ENCODE measurements at regions not wholly inside any gene's neighbourhood (a gene's known extent, or its start where the extent isn't known, plus 50 kb on each side); places are given as distances from the start of the nearest gene placed in this dataset.

DNA sequence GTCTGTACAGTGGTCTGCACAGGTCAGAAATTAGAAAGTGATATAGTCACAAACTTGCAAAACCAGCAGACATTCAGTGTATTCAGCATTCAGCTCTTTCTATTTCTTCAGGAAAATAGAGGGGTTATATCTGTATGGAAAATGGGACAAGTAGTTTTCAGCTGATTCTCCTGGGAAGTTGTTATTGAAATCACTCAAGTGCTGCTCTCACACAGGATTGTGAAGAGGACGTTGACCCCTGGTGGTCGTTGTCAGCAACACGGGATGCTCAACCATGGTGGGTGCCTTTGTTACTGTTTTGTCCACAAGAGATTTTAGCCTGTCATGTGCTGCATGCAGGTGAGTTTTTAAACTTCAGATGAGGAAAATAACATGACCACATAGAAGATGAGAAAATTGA is 981.8 kb downstream of the TMEM121 start (continued):
- TF ChIP-seq, protein P1, sequence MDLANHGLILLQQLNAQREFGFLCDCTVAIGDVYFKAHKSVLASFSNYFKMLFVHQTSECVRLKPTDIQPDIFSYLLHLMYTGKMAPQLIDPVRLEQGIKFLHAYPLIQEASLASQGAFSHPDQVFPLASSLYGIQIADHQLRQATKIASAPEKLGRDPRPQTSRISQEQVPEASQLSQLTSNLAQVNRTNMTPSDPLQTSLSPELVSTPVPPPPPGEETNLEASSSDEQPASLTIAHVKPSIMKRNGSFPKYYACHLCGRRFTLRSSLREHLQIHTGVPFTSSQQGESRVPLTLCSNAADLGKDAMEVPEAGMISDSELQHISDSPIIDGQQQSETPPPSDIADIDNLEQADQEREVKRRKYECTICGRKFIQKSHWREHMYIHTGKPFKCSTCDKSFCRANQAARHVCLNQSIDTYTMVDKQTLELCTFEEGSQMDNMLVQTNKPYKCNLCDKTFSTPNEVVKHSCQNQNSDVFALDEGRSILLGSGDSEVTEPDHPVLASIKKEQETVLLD (CRISPR knock-in tag; IDR thresholded peaks at IDR 0.05; ENCODE audit: low read depth): no peak
- no peak for TF ChIP-seq ZNF501 (CRISPR knock-in tag; IDR thresholded peaks at IDR 0.05)

DNA sequence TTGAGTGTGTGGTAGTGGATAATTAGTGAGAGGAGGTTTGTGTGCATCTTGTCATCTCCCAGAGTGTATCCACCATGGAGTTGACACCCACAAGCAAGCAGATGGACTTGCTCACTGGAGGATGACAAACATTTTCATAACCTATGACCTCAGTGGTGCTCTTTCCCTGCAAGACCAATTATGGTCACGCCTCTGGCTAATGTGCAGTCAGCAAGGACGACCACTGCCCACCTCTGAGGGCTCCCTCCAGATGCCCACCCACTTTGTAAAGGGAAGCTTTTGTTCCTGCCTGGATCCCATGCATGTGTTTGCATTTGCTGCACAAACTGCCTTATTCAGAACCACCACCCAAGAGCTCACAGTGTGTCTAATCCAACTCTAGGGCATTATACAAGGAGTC is 982.8 kb downstream of the TMEM121 start:
- FAIRE-seq: no peak
- in situ Hi-C loops (cut with HindIII; ENCODE audit: extremely low pct_ligation_motif_present, low pct_unique_long_range_greater_than_20kb): no loop called here
- no peak overlapping the region for H3K4me3 ChIP-seq (replicated peaks in 1 of 3; ENCODE audit: insufficient read depth in 1 of 3, low read depth in 2 of 3, low read length in 3 of 3)
- no peaks in the 10 kb centered on the region for H3K27me3 ChIP-seq (ENCODE audit: control insufficient read depth in 1 of 2, insufficient read depth in 2 of 2, low read length in 2 of 2)
- CTCF ChIA-PET (ENCODE audit: low intra/inter-chr PET ratio, low total read pairs): no interaction called here
- intact Hi-C loops (cut with micrococcal nuclease; ENCODE audit: unreplicated experiment): no loop called here
- no peaks in the 10 kb centered on the region for H3K79me2 ChIP-seq (ENCODE audit: insufficient read depth, low read length)
- no peak overlapping the region for H2AFZ ChIP-seq (ENCODE audit: low read length)
- WGBS (ENCODE audit: low lambda C conversion rate): 0% methylated on average over 2 of the region's 2 CpGs
- no peaks in the 10 kb centered on the region for H3K9me3 ChIP-seq (ENCODE audit: low read length)
- no peak overlapping the region for H3K27ac ChIP-seq (ENCODE audit: extremely low read length, insufficient read depth, low read length)
- no peak overlapping the region for H3K9ac ChIP-seq (ENCODE audit: insufficient read depth, low read depth, low read length)
- TF ChIP-seq XRCC5 (optimal IDR thresholded peaks at IDR 0.05; ENCODE audit: low read length): no peak
- TF ChIP-seq HDAC1 (CRISPR knock-in tag; IDR thresholded peaks at IDR 0.05): no peak
- TF ChIP-seq, protein P2, sequence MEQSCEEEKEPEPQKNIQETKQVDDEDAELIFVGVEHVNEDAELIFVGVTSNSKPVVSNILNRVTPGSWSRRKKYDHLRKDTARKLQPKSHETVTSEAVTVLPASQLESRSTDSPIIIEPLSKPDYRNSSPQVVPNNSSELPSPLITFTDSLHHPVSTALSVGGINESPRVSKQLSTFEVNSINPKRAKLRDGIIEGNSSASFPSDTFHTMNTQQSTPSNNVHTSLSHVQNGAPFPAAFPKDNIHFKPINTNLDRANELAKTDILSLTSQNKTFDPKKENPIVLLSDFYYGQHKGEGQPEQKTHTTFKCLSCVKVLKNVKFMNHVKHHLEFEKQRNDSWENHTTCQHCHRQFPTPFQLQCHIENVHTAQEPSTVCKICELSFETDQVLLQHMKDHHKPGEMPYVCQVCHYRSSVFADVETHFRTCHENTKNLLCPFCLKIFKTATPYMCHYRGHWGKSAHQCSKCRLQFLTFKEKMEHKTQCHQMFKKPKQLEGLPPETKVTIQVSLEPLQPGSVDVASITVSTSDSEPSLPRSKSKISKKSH (CRISPR knock-in tag; IDR thresholded peaks at IDR 0.05; ENCODE audit: borderline replicate concordance): no peak
- TF ChIP-seq AKAP8 (CRISPR knock-in tag; IDR thresholded peaks at IDR 0.05): no peak
- TF ChIP-seq, protein P3, sequence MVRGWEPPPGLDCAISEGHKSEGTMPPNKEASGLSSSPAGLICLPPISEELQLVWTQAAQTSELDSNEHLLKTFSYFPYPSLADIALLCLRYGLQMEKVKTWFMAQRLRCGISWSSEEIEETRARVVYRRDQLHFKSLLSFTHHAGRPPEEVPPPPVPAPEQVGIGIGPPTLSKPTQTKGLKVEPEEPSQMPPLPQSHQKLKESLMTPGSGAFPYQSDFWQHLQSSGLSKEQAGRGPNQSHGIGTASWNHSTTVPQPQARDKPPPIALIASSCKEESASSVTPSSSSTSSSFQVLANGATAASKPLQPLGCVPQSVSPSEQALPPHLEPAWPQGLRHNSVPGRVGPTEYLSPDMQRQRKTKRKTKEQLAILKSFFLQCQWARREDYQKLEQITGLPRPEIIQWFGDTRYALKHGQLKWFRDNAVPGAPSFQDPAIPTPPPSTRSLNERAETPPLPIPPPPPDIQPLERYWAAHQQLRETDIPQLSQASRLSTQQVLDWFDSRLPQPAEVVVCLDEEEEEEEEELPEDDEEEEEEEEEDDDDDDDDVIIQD (CRISPR knock-in tag; IDR thresholded peaks at IDR 0.05; ENCODE audit: low read depth): no peak
- no peak for TF ChIP-seq ISL2 (CRISPR knock-in tag; IDR thresholded peaks at IDR 0.05)
- TF ChIP-seq ATAD3A (CRISPR knock-in tag; IDR thresholded peaks at IDR 0.05): no peak
- TF ChIP-seq TP53 (CRISPR knock-in tag; conservative IDR thresholded peaks at IDR 0.05): no peak
- no peak for TF ChIP-seq ZNF564 (CRISPR knock-in tag; IDR thresholded peaks at IDR 0.05)
- TF ChIP-seq FOXP1 (IDR thresholded peaks at IDR 0.05): no peak
- no peak for TF ChIP-seq FOXP1 (CRISPR knock-in tag; IDR thresholded peaks at IDR 0.05)
- TF ChIP-seq CHD4 (IDR thresholded peaks at IDR 0.05; ENCODE audit: borderline replicate concordance, low read length): no peak
- TF ChIP-seq ZSCAN25 (CRISPR knock-in tag; IDR thresholded peaks at IDR 0.05): no peak
- no peak overlapping the region for H3K4me2 ChIP-seq (ENCODE audit: low read depth, low read length)
- POLR2A ChIA-PET: no interaction called here
- no peaks in the 10 kb centered on the region for H4K20me1 ChIP-seq (ENCODE audit: insufficient read depth, low read length)
- BruUV-seq (replicated peaks): no TSS peak
- no peaks in the 10 kb centered on the region for H3K4me1 ChIP-seq (ENCODE audit: insufficient read depth, low read length)
- no peak for DNase-seq (ENCODE audit: low spot score)
- H3K36me3 ChIP-seq (replicated peaks in 1 of 2; ENCODE audit: control insufficient read depth in 1 of 2, insufficient read depth in 2 of 2, low read length in 2 of 2): no peaks in the 10 kb centered on the region
- no peak for ATAC-seq

All from HepG2 (cell line).